ENCODE measurements at regions not wholly inside any gene's neighbourhood (a gene's known extent, or its start where the extent isn't known, plus 50 kb on each side); places are given as distances from the start of the nearest gene placed in this dataset.

- Histone ChIP-seq H3K9me3 (no peaks in the 10 kb centered on the region), H3K36me3 (no peaks in the 10 kb centered on the region), H3K27me3 (no peaks in the 10 kb centered on the region), H3K4me3 (no peak overlapping the region), H3K4me1 (ENCODE audit: insufficient read depth) (no peaks in the 10 kb centered on the region), H3K27ac (no peak overlapping the region)
- intact Hi-C loops (cut with DNase I) = no loop called here
- no peak for DNase-seq
- 90 to 91% (median 90%) methylated on average over 5 of the region's 5 CpGs for WGBS, 3 donors
- TF ChIP-seq CTCF (IDR thresholded peaks at IDR 0.05) (no peak), EP300 (IDR thresholded peaks at IDR 0.05) (no peak), POLR2A (IDR thresholded peaks at IDR 0.05) (no peak)
Observed at GRCh38 chr13:86760620-86761019, 910.6 kb upstream of the SLITRK5 start.

GRCh38 chr13:86765462-86765861 is 905.7 kb upstream of the SLITRK5 start:
- Histone ChIP-seq H3K4me1 (ENCODE audit: insufficient read depth) (no peaks in the 10 kb centered on the region), H3K4me3 (no peak overlapping the region), H3K36me3 (no peaks in the 10 kb centered on the region), H3K27ac (no peak overlapping the region), H3K27me3 (no peaks in the 10 kb centered on the region), H3K9me3 (no peaks in the 10 kb centered on the region)
- WGBS, 3 donors = 56 to 70% (median 61%) methylated on average over 3 of the region's 3 CpGs
- DNase-seq = no peak
- TF ChIP-seq POLR2A (IDR thresholded peaks at IDR 0.05) = no peak
- no peak for TF ChIP-seq CTCF (IDR thresholded peaks at IDR 0.05)
- no peak for TF ChIP-seq EP300 (IDR thresholded peaks at IDR 0.05)
- intact Hi-C loops (cut with DNase I) = no loop called here

GRCh38 chr13:86788616-86789015 is 882.6 kb upstream of the SLITRK5 start:
- intact Hi-C loops (cut with DNase I) = no loop called here
- no peak overlapping the region for H3K4me3 ChIP-seq

GRCh38 chr13:86792153-86792651 is 879.0 kb upstream of the SLITRK5 start:
- intact Hi-C loops (cut with DNase I) = no loop called here
- DNase-seq = no peak
- TF ChIP-seq CTCF (IDR thresholded peaks at IDR 0.05) (no peak), EP300 (IDR thresholded peaks at IDR 0.05) (no peak)
- Histone ChIP-seq H3K27me3 (no peaks in the 10 kb centered on the region), H3K4me3 (no peak overlapping the region), H3K4me1 (ENCODE audit: insufficient read depth) (no peaks in the 10 kb centered on the region), H3K27ac (no peak overlapping the region), H3K36me3 (no peaks in the 10 kb centered on the region), H3K9me3 (no peaks in the 10 kb centered on the region)
- WGBS, 3 donors = 93 to 96% (median 96%) methylated on average over 37 to 49 of the region's 49 CpGs

More at GRCh38 chr13:86788616-86789015, 882.6 kb upstream of the SLITRK5 start:
- H3K9me3 ChIP-seq = no peaks in the 10 kb centered on the region
- no peak overlapping the region for H3K27ac ChIP-seq
- WGBS, 3 donors = 38 to 39% (median 39%) methylated on average over 2 of the region's 2 CpGs
- DNase-seq = no peak
- no peaks in the 10 kb centered on the region for H3K36me3 ChIP-seq
- no peaks in the 10 kb centered on the region for H3K4me1 ChIP-seq (ENCODE audit: insufficient read depth)
- H3K27me3 ChIP-seq = no peaks in the 10 kb centered on the region
- TF ChIP-seq POLR2A (IDR thresholded peaks at IDR 0.05) (no peak), CTCF (IDR thresholded peaks at IDR 0.05) (no peak)

Data from ovary (tissue), 7 donors.